Muscle of leg (tissue), 3 donors: ENCODE measurements at regions not wholly inside any gene's neighbourhood (a gene's known extent, or its start where the extent isn't known, plus 50 kb on each side); places are given as distances from the start of the nearest gene placed in this dataset.
A peak's percentile ranks its signal among the peaks of the same experiment; 100 is the strongest.

Source experiments
- DNase-seq: peaks from one replicate; pipeline ENCODE4 v3.0.0; 2013
- H3K27ac ChIP-seq: one replicate; pipeline ENCODE4 v1.5.1; 2013; ENCODE audit warnings: mild to moderate bottlenecking, low read length, control low read depth
- H3K27me3 ChIP-seq: one replicate; pipeline ENCODE4 v1.6.1; 2013; ENCODE audit warnings: low read length; ENCODE audit not compliant: control insufficient read depth, insufficient read depth
- H3K36me3 ChIP-seq: one replicate; pipeline ENCODE4 v1.6.1; 2013; ENCODE audit warnings: low read length; ENCODE audit not compliant: control insufficient read depth, insufficient read depth
- H3K4me1 ChIP-seq: one replicate; pipeline ENCODE4 v1.6.1; 2013; ENCODE audit warnings: low read length; ENCODE audit not compliant: control insufficient read depth, insufficient read depth
- H3K4me3 ChIP-seq: one replicate; pipeline ENCODE4 v1.5.1; 2013; ENCODE audit warnings: low read length, control low read depth
- H3K9me3 ChIP-seq: replicated peaks from 2 replicates; pipeline ENCODE4 v1.6.1; 2013; ENCODE audit warnings: low read depth, low read length; ENCODE audit not compliant: control insufficient read depth
- WGBS: methylation state at CpG from one replicate; pipeline ENCODE4 v1.1.5; 2013; ENCODE audit warnings: missing lambda C conversion rate; ENCODE audit not compliant: insufficient coverage; 5-methylcytosine and 5-hydroxymethylcytosine counted together

GRCh38 chr6:12419631-12420272 lies 129.6 kb downstream of the EDN1 start:
- Histone ChIP-seq H3K27me3 (no peaks in the 10 kb centered on the region), H3K4me3 (no peak overlapping the region), H3K27ac (no peak overlapping the region), H3K9me3 (peaks cover 4% of the 10 kb centered on the region), H3K4me1 (no peaks in the 10 kb centered on the region), H3K36me3 (no peaks in the 10 kb centered on the region)
- no peak for DNase-seq
- no CpG with 5 or more reads among the region's 3 CpGs for WGBS

- Histone ChIP-seq H3K36me3 (no peaks in the 10 kb centered on the region), H3K9me3 (peaks cover 4% of the 10 kb centered on the region), H3K4me3 (no peak overlapping the region), H3K27me3 (no peaks in the 10 kb centered on the region), H3K27ac (no peak overlapping the region), H3K4me1 (no peaks in the 10 kb centered on the region)
- DNase-seq: no peak
- WGBS: 54% methylated on average over 4 of the region's 5 CpGs
Observed at GRCh38 chr6:12420626-12421025, 130.5 kb downstream of the EDN1 start.

GRCh38 chr6:12421596-12421995 lies 131.4 kb downstream of the EDN1 start:
- Histone ChIP-seq H3K36me3 (no peaks in the 10 kb centered on the region), H3K9me3 (peaks cover 4% of the 10 kb centered on the region), H3K4me3 (no peak overlapping the region), H3K27ac (no peak overlapping the region), H3K4me1 (no peaks in the 10 kb centered on the region), H3K27me3 (no peaks in the 10 kb centered on the region)
- WGBS: 83% methylated on average over 1 of the region's 1 CpG
- no peak for DNase-seq

- H3K4me1 ChIP-seq: no peaks in the 10 kb centered on the region
- peaks cover 4% of the 10 kb centered on the region for H3K9me3 ChIP-seq
- H3K27me3 ChIP-seq: no peaks in the 10 kb centered on the region
- DNase-seq: peak; percentile 55
- H3K4me3 ChIP-seq: no peak overlapping the region
- no peak overlapping the region for H3K27ac ChIP-seq
- WGBS: 74% methylated on average over 7 of the region's 8 CpGs
- H3K36me3 ChIP-seq: no peaks in the 10 kb centered on the region
Observed at GRCh38 chr6:12422848-12423247, 132.7 kb downstream of the EDN1 start.

GRCh38 chr6:12423832-12424231 lies 133.7 kb downstream of the EDN1 start:
- peaks cover 3% of the 10 kb centered on the region for H3K9me3 ChIP-seq
- H3K27ac ChIP-seq: no peak overlapping the region
- no peak for DNase-seq
- no peak overlapping the region for H3K4me3 ChIP-seq
- no peaks in the 10 kb centered on the region for H3K36me3 ChIP-seq
- WGBS: 33% methylated on average over 1 of the region's 1 CpG
- H3K27me3 ChIP-seq: no peaks in the 10 kb centered on the region
- H3K4me1 ChIP-seq: no peaks in the 10 kb centered on the region

- Histone ChIP-seq H3K27ac (no peak overlapping the region), H3K4me3 (no peak overlapping the region), H3K9me3 (no peaks in the 10 kb centered on the region), H3K27me3 (no peaks in the 10 kb centered on the region), H3K4me1 (no peaks in the 10 kb centered on the region), H3K36me3 (no peaks in the 10 kb centered on the region)
- no peak for DNase-seq
- 83% methylated on average over 3 of the region's 4 CpGs for WGBS
Observed at GRCh38 chr6:12426121-12426520, 136.0 kb downstream of the EDN1 start.

DNA sequence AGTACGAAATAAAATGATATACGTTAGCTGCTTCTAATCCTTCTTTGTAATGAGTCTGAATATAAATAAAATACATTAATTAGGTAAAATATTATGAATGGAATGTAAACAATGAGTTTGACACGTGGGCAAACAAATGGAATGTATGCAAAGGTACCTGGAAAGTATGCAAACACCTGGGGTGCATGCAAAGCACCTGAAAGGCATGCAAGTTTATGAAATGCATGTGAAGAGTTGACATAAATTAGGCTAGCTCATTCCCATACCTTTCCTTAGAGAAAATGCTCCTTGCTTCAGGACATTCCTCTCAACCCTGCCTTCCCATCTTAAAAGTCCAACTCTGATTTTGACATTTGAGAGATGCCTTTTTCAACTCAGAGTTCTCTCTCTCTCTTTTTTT lies 140.9 kb downstream of the EDN1 start:
- WGBS: no CpG with 5 or more reads among the region's 3 CpGs
- H3K4me3 ChIP-seq: no peak overlapping the region
- no peaks in the 10 kb centered on the region for H3K36me3 ChIP-seq

GRCh38 chr6:12436224-12436623 lies 146.1 kb downstream of the EDN1 start:
- no peaks in the 10 kb centered on the region for H3K36me3 ChIP-seq

More for the DNA sequence above, 140.9 kb downstream of the EDN1 start:
- Histone ChIP-seq H3K4me1 (no peaks in the 10 kb centered on the region), H3K27me3 (no peaks in the 10 kb centered on the region), H3K9me3 (no peaks in the 10 kb centered on the region), H3K27ac (no peak overlapping the region)
- DNase-seq: no peak

DNA sequence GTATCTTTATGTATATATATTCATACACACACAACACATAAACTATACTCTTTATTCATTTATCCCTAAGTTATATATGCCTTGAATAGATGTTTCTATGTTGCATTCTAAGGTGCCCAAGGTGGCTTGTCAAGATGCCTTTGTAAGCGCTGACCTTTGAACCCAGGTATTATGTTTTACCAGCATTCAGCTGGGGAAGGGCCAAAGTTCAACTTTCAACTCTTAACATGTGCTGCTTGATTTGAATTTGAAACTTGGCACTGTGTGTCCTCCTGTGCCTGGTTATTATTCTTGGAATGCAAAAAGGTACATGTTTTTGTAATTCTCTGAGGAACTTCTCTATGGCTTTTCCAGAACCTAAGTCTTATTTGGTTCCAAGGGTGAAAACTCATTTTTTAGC lies 146.5 kb downstream of the EDN1 start:
- H3K27ac ChIP-seq: no peak overlapping the region
- peak; percentile 21 for DNase-seq
- 100% methylated on average over 1 of the region's 1 CpG for WGBS
- H3K4me1 ChIP-seq: no peaks in the 10 kb centered on the region
- H3K36me3 ChIP-seq: no peaks in the 10 kb centered on the region
- no peaks in the 10 kb centered on the region for H3K9me3 ChIP-seq
- H3K27me3 ChIP-seq: no peaks in the 10 kb centered on the region
- H3K4me3 ChIP-seq: no peak overlapping the region

More at GRCh38 chr6:12436224-12436623, 146.1 kb downstream of the EDN1 start:
- Histone ChIP-seq H3K27me3 (no peaks in the 10 kb centered on the region), H3K27ac (no peak overlapping the region), H3K4me1 (no peaks in the 10 kb centered on the region), H3K9me3 (no peaks in the 10 kb centered on the region), H3K4me3 (no peak overlapping the region)
- no peak for DNase-seq
- no CpG with 5 or more reads among the region's 3 CpGs for WGBS

DNA sequence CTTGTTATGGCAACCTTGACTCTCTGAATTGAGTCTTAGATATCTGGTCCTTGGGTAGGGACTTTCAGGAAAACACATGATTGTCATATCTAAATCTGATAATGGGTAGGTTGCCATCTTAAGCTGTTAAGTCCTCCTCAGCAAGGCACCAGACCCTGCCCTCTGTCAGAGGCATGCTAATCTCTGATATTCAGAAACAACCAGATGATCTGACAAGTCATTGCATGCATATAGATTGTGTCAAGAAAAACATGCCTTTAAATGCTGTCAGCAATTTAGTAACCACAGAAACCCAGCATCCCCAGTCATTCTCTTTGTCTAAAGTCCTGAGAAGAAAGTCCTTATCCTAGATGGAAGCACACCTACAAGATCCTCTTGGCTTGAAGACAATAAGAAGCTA lies 149.1 kb downstream of the EDN1 start:
- no peak overlapping the region for H3K4me3 ChIP-seq
- H3K27me3 ChIP-seq: no peaks in the 10 kb centered on the region
- no peak for DNase-seq
- H3K36me3 ChIP-seq: no peaks in the 10 kb centered on the region
- no peak overlapping the region for H3K27ac ChIP-seq
- no peaks in the 10 kb centered on the region for H3K9me3 ChIP-seq
- H3K4me1 ChIP-seq: no peaks in the 10 kb centered on the region

GRCh38 chr6:12440981-12441380 lies 150.8 kb downstream of the EDN1 start:
- Histone ChIP-seq H3K27ac (no peak overlapping the region), H3K36me3 (no peaks in the 10 kb centered on the region), H3K4me1 (no peaks in the 10 kb centered on the region), H3K4me3 (no peak overlapping the region), H3K9me3 (no peaks in the 10 kb centered on the region), H3K27me3 (no peaks in the 10 kb centered on the region)
- WGBS: no CpG with 5 or more reads among the region's 3 CpGs
- DNase-seq: no peak
